ENCODE measurements at regions not wholly inside any gene's neighbourhood (a gene's known extent, or its start where the extent isn't known, plus 50 kb on each side); places are given as distances from the start of the nearest gene placed in this dataset.
A peak's percentile ranks its signal among the peaks of the same experiment; 100 is the strongest.

DNA sequence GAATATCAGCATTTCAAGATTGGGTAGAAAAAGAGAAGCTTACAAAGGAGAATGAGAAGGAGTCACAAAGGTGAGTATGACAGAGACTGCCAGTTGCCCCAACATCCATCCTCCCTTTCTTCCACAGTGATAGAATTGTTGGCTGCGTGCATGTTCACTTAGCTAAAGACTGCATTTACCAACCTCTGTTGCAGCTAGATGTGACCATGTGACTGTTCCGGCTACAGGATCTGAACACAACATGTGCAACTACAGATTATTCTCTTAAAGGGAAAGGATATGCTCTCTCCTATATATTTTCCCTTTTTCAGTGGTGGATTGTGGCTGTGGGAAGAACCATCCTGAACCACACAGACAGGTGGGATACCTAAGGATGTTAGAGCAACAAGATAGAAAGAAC is 60.5 kb upstream of the ZNRF2 start:
- intact Hi-C loops (cut with DNase I; ENCODE audit: low total_unique reads), result no loop called here
- Histone ChIP-seq H3K9me3 (no peaks in the 10 kb centered on the region), H3K4me3 (no peak overlapping the region), H3K36me3 (no peaks in the 10 kb centered on the region), H3K4me1 (peaks cover 0 to 16% of the 10 kb centered on the region in 2 donors), H3K27ac (no peak overlapping the region), H3K27me3 (no peaks in the 10 kb centered on the region)
- TF ChIP-seq, protein P1, sequence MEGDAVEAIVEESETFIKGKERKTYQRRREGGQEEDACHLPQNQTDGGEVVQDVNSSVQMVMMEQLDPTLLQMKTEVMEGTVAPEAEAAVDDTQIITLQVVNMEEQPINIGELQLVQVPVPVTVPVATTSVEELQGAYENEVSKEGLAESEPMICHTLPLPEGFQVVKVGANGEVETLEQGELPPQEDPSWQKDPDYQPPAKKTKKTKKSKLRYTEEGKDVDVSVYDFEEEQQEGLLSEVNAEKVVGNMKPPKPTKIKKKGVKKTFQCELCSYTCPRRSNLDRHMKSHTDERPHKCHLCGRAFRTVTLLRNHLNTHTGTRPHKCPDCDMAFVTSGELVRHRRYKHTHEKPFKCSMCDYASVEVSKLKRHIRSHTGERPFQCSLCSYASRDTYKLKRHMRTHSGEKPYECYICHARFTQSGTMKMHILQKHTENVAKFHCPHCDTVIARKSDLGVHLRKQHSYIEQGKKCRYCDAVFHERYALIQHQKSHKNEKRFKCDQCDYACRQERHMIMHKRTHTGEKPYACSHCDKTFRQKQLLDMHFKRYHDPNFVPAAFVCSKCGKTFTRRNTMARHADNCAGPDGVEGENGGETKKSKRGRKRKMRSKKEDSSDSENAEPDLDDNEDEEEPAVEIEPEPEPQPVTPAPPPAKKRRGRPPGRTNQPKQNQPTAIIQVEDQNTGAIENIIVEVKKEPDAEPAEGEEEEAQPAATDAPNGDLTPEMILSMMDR (IDR thresholded peaks at IDR 0.05), result no peak
- no peak for TF ChIP-seq POLR2AphosphoS5 (IDR thresholded peaks at IDR 0.05)
- no peak for TF ChIP-seq POLR2A (IDR thresholded peaks at IDR 0.05)
- no peak for DNase-seq (ENCODE audit: low spot score in 2 of 2)

DNA sequence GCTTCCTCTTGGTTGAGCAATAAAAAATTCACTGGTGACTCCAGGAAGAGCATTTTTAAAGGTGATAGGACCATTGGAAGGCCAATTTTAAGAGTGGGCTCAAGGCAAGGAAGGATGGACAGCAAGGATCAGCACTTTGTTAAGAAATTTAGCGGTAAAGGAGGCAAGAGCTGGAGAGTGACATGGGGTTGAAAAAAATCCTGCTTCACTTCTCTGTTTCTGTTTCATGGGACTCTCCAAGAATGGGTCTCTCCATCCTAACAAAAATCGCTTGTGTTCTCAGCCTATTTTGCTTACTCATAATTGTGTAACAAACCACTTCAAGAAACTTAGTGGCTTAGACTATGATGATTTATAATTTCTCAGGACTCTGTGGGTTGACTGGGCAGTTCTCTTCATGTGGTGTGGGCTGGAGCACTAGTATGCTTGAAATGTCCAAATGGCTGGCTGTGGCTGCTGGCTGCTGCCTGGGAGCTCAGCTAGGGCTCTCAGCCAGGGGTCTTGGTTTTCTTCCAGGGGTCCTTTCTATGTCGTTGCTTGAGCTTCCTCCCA is 59.8 kb upstream of the ZNRF2 start:
- H3K9me3 ChIP-seq, result no peaks in the 10 kb centered on the region
- no peaks in the 10 kb centered on the region for H3K36me3 ChIP-seq
- no peaks in the 10 kb centered on the region for H3K27me3 ChIP-seq
- no peak overlapping the region for H3K4me3 ChIP-seq
- no peak for TF ChIP-seq POLR2A (IDR thresholded peaks at IDR 0.05)
- no peak for TF ChIP-seq POLR2AphosphoS5 (IDR thresholded peaks at IDR 0.05)
- TF ChIP-seq, protein P1 (IDR thresholded peaks at IDR 0.05), result no peak
- peaks cover 0 to 16% of the 10 kb centered on the region in 2 donors for H3K4me1 ChIP-seq
- no peak for DNase-seq (ENCODE audit: low spot score in 2 of 2)
- H3K27ac ChIP-seq, result peak overlapping the region in 1 of 2 donors; percentile 88
- intact Hi-C loops (cut with DNase I; ENCODE audit: low total_unique reads), result no loop called here

- Histone ChIP-seq H3K4me1 (peaks cover 0 to 16% of the 10 kb centered on the region in 2 donors), H3K9me3 (no peaks in the 10 kb centered on the region), H3K36me3 (no peaks in the 10 kb centered on the region), H3K27me3 (no peaks in the 10 kb centered on the region), H3K4me3 (peak overlapping the region in 1 of 3 donors; percentile 27), H3K27ac (peak overlapping the region; percentile 75 to 88)
- peak; percentile 63 to 82 for DNase-seq (ENCODE audit: low spot score in 2 of 2)
- TF ChIP-seq POLR2A (IDR thresholded peaks at IDR 0.05) (no peak), POLR2AphosphoS5 (IDR thresholded peaks at IDR 0.05) (peak in 1 of 3 donors; percentile 22)
- intact Hi-C loops (cut with DNase I; ENCODE audit: low total_unique reads), result no loop called here
Measured at GRCh38 chr7:30225863-30226613, 58.4 kb upstream of the ZNRF2 start.

DNA sequence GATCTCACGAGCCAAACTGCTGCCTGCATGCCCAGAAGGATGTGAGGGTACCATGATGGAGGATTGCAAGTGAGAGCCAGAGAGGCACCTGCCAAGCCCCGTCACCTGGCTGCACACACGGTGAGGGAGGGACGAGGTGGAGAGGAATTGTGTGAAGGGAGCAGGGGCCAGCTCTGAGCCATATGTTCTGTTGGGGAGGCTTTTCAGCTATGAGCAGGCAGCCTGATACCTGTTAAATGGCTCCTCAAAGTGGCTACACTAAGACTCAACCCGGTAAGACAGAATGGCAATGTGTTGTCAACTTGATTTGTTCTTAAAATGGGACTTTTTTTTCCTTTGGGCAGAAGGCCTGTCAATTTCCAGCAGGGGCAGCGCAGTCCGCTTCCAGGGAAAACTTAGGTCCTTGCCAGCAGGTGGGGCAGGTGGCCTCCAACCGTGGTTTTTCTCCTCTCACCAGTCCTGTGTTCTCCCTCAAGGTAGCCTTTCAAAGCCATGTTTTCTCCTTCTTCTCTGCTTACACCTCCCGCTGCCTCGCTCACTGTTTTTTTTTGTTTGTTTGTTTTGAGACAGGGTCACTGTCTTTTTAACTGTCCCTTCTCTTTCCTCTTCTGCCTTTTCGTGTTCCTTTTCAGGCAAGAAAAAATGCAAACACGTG is 57.7 kb upstream of the ZNRF2 start:
- intact Hi-C loops (cut with DNase I; ENCODE audit: low total_unique reads), result no loop called here
- Histone ChIP-seq H3K4me1 (peaks cover 0 to 16% of the 10 kb centered on the region in 2 donors), H3K9me3 (no peaks in the 10 kb centered on the region), H3K27ac (peak overlapping the region; percentile 75 to 88), H3K36me3 (no peaks in the 10 kb centered on the region), H3K4me3 (no peak overlapping the region), H3K27me3 (no peaks in the 10 kb centered on the region)
- TF ChIP-seq, protein P1 (IDR thresholded peaks at IDR 0.05), result peak in 2 of 3 donors; percentile 34 to 35
- TF ChIP-seq POLR2AphosphoS5 (IDR thresholded peaks at IDR 0.05), result no peak
- TF ChIP-seq POLR2A (IDR thresholded peaks at IDR 0.05), result no peak
- DNase-seq (ENCODE audit: low spot score in 2 of 2), result no peak

- H3K27me3 ChIP-seq, result no peaks in the 10 kb centered on the region
- no peak for DNase-seq (ENCODE audit: low spot score in 2 of 2)
- TF ChIP-seq, protein P1 (IDR thresholded peaks at IDR 0.05), result no peak
- no peaks in the 10 kb centered on the region for H3K36me3 ChIP-seq
- no peak overlapping the region for H3K27ac ChIP-seq
- intact Hi-C loops (cut with DNase I; ENCODE audit: low total_unique reads), result no loop called here
- peaks cover 0 to 6% of the 10 kb centered on the region in 2 donors for H3K4me1 ChIP-seq
- no peaks in the 10 kb centered on the region for H3K9me3 ChIP-seq
- no peak overlapping the region for H3K4me3 ChIP-seq
Measured at GRCh38 chr7:30231271-30231670, 53.1 kb upstream of the ZNRF2 start.

Data from breast epithelium (tissue), 4 donors.